HG03460 (cell line): ENCODE measurements at regions not wholly inside any gene's neighbourhood (a gene's known extent, or its start where the extent isn't known, plus 50 kb on each side); places are given as distances from the start of the nearest gene placed in this dataset.

ENCODE experiments used
- ATAC-seq: cut with Tn5 transposase; IDR thresholded peaks from one replicate; pipeline ENCODE4 v1.9.1; 2021; ENCODE audit not compliant: unreplicated experiment

DNA sequence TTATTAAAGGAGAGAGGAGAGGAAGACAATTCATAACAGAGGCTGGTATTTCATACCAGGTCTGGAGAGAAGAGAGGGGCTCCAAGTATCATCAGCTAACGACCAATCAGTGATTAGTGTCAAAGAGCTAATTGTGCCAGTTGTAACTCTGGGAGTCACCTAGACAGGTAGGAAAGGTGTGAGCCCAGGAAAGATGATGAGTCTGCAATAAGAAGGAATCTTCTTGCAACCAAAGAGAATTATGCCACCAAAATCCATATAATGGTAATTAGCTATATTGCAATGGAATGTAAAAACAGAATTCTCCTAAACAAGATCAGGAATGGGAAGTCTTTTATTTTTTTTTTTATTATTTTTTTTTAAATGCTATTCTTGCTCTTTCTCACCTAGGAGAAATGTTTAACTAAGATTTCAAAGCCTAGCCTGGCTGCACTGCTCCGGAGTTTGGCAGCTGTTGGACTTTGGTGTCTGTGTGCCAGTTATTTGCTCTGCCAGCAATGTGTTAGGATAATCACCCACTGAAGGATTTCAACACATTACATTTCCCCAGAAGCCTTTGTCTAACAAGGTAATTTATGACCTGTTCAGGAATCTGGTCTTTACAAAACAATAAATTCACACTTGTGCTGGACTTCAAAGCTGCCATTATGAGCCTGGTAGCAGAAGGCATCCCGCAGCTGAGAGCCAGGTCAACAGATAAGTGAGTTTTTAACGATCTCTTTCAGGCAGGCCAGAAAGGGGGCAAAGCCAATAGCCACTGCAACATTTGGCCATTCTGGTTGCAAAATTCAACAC lies 89.4 kb downstream of the FOXB1 start:
- no peak for ATAC-seq

DNA sequence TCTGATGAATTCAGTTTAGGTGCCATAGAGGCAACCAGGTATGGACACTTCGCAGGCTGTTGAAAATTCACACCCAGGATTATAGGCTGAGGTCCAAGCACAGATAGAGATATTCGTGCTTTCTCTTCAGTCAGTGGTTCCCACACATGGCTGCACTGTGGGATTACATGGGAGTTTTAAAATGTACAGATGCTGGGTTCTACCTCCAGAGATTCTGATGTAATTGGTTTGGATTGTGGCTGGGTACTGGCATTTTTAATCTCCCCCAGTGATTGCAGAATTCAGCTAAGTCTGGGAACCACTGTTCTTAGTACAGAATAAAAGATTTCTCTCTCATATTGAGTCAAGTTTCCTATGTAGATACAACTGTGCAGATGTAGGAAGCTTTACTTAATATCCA lies 91.6 kb downstream of the FOXB1 start:
- ATAC-seq, result no peak

DNA sequence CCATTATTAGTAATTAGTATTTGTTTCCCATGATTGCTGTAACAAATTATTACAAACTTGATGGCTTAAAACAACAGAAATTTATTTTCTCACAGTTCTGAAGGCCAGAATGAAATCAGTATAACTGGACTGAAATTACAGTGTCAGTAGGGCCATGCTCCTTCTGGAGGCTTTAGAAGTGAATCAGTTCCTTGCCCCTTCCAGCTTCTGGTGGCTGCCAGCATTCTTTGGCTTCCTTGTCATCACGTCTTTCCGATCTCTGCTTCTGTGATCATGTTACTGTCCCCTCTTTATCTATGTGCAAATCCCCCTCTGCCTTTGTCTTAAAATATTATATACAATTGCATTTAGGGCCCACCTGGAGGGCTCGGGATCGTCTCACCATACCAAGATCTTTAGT lies 92.0 kb downstream of the FOXB1 start:
- ATAC-seq, result no peak

DNA sequence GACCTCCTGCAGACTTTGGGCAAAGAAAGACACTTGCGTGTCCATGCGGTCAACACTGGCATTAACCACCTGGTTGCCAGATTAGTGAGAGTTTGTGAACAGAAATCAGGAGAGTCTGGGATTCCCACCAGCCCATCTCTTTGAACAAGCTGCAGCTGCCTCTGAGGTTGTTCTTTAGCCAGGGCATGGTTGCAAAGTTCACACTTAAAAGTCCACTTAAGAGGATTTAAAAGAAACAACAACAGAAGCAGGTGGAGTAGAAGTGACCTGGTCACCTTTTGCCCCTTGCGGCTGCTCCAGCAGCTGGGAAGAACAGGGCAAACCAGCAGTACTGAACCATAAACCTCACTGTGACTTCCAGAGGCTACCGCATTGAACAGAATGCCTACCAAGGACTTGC lies 97.3 kb downstream of the FOXB1 start:
- no peak for ATAC-seq

DNA sequence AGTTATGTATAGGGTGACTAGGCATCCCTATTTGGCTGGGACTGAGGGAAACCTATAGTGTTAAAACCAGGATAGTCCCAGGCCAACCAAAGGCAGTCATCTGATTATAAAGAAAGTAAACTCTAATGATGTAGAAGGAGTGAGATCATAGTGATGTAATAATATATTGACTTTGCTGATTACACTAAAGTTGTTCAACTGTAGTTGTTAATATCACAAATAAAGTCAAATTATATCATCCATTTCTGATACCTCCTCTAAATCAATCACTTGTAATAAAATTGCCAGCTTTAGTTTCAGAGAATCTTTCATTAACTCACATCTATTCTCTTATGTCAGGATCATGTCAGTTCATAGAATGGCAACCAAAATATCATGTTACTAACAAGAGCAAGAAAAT lies 98.6 kb downstream of the FOXB1 start:
- no peak for ATAC-seq

DNA sequence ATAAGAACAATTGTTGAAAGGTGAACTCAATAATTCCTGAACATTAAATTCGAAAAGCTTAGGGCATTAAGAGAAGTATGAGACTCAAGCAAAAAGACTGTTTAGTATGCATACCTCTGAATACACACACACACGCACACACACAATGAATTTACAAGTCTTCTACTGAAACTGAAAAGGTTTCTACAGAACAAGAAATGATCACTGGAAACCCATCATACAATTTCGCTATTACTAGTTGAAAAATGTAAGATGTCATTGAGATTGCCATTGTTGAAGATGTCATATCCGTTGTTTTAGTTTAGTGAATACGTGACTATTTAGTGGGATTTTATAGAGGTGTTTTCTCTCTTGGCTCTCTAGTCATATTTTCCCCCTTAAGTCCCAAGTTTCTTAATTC lies 106.8 kb downstream of the FOXB1 start:
- no peak for ATAC-seq

DNA sequence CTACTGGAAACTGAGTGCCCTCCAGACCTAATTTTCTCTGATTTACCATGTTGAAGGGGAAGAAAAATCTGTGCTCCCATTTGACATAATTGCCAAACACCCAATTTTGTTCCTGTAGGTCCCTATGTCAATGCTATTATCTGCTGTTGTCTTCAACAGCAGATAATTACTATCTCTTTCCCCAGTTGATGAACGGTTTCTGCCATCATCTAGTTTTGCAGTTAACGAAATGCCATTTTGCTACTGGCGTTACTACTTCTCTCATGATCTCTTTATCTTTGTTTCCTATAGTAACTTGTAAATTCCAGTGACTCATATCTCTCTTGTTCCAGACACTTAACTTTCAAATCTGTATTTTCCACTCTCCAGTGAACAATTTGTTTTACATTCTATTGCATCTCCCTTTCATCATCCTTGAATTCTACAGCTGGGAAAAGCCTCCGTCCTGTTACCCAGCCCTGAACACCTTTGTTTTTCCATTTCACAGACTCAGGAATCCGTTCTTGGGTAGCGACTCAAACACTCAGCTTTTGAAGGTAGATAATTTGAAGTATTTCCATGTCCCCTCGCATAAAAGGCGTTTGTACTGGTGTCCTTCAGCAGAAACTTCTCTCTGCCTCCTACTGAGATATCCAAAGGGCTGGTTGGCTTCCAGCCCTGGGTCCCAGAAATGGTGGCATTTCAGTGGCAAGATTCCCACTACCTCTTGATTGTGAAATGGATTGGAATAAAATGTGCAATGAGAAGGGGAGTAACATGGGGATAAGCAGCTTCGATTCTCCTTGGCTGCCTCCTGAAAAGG lies 111.7 kb downstream of the FOXB1 start:
- ATAC-seq, result no peak

DNA sequence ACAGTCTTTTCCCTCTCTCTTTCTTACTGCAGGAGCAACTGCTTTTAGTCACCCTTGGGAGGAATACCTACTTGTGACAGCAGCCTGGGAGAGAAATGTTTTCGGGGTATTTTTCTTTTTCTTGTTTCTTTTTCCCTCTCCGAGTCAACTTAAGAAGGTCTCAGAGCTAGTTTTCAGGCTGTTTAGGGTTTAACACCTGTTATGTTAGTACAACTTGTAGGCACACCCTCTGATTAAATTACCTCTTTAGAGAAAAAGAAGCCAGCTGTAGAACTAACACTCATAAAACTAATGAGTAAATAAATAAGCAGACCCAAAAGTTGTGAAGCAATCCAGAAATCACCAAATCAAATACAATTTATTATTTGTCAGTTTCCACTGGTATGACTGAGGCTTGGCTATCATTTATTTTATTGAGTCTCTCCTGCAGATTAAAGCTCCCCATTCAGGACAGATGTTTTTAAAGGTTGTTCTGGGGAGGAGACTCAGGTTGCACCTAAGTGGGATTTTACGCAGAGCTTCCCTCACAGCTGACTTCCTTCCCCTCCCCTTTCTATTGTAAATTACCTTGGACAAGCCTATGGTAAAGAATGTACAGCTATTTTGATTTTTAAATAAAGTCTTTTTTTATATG lies 112.5 kb downstream of the FOXB1 start:
- ATAC-seq, result no peak

DNA sequence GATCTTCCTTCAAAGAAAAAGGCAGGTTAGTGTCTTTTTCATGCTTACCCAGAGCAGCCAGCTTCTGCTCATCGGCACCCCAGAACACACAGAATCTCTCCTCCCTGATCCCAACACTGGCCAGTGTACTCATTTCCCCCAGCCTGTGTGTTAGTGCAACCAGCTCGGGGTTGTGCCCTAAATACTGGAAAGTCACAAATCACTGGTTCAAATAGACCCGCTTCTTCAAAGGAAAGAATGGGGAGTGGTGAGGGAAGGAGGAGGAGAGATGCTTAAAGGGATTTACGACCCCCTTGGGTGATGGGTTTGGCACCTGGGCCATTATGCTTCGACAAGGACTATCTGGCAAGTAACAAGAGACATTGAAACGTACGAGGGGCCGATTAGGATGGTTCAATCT lies 114.0 kb downstream of the FOXB1 start:
- no peak for ATAC-seq

DNA sequence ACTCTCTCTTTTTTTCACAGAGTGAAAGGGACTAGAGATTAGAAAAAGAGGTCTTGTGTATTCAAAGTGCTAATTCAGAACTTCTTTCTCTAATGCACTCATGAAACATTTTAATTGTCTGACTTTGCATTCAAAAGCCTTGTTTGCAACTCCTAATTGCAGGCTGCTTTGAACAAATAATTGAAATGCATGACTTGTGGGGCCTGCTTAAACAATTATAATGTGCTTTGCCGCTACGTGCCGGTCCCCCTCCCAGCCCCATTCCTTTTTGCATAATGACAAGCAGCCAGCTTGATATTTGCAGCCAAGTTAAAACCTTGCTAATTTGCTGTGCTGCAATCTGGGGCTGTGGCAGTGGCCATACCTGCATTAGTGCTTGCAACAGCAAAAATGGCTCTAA lies 114.5 kb downstream of the FOXB1 start:
- ATAC-seq, result no peak

DNA sequence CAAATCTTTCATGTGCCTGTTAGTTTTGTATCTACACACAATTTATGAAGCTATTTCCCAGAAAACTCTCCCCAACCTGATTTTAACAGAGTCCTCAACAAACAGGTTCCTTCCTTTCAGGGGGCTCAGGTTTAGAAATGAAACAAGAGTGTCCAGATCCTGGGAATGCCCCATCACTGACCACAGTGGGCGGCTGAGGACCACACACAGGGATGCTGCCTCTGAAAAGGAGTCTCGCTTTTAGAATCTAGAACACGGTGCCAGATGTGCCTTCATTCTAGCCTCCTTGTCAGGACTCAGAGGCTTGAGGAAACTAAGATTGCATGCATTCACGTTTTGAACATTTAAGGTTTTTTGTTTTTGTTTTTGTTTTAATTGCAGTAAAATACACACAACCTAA lies 115.0 kb downstream of the FOXB1 start:
- ATAC-seq, result no peak

DNA sequence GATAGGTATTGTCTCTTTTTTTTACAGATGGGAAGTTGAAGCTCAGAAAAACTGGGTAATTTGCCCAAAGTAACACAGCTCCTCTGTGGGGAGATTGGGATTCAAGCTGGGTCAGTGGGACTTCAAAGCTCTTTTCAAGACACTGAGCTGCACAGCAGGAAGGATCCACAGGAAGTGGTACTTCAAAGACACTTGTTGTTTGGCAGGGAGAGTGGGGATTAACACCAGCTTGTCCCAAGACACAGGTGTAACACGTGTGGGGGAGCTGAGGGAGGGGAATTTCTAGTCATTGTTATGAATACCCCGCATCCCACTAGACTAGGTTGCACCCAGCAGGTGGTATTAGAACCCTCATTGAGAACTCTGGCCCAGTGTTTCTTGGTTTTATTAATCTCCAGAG lies 116.0 kb downstream of the FOXB1 start:
- ATAC-seq, result no peak

DNA sequence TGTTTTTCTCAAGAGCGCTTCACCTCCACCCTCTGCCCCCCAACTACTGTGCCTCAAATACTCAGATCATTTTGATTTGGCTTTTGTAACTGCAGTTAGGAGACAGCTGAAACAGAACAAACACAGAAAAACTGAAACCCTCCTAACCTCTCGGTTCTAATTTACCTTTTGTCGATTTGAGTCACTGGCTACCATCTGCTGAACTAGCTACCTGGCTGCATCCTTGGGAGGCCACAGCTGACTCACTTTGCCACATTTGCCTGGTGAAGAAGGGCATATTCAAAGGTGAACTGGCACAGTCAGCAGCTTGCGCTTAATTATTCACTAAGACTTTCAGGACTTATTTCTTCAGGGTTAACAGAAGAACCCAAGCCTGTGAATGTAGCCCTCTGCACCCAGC lies 117.7 kb downstream of the FOXB1 start:
- no peak for ATAC-seq

DNA sequence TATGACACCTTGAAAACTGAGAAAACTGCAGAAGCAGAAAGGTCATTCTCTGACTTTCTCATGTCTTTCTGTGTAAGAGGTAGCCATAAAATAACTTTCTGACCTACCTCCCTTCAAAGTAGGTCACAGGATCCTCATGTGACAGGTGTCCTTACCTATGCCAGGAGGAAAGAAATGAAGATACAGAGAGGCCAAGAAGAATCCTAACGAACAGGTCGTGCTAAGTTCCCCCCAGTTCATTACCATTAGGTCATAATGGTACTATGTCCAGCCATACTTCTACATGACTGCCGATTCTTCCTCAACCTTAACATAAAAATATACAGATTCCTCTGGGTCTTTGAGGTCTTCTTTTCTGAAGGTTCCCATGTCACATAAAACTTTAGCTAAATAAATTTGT lies 118.6 kb downstream of the FOXB1 start:
- no peak for ATAC-seq

DNA sequence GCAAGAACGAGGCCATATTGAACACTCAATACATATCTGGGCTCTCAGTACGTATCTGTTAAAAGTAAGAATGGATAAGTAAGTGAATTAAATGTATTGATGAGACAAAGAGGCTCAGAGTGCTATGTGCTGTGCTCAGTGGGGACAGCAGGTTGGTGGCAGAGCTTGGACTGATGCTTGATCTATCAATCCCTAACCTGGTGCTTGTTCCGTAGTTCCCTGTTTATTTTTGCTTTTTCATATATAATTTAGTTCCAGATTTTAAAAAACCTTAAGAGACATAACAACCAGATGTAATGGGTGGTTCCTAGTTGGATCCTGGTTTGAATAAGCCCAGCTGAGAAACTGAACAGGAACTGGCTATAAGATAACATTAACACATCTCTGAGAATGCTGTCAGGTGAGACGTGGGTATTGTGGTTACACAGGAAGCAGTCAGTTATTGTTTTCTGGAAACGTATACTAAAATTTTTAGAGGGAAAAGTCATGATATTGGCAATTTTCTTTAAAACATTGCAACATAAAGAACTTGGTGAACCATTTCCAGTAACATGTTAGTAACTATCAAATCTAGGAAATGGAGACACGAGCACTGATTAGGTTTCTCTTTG lies 120.5 kb downstream of the FOXB1 start:
- ATAC-seq, result no peak

DNA sequence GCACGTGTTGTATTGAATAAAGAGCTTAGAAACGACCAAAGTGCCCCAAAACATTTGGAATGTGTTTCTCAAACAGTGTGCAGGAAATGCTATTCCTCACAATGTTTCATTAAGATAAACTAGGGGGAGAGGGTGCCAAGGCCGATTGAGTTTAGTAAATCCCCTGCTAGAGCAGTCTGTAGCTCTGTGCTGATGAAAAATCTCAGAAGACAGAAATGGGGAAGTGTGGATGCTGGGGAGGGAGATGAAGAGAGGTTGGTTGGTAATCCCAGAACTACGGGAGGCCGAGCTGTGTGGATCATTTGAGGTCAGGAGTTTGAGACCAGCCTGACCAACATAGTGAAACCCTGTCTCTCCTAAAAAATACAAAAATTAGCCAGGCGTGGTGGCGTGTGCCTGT lies 121.2 kb downstream of the FOXB1 start:
- ATAC-seq, result no peak

DNA sequence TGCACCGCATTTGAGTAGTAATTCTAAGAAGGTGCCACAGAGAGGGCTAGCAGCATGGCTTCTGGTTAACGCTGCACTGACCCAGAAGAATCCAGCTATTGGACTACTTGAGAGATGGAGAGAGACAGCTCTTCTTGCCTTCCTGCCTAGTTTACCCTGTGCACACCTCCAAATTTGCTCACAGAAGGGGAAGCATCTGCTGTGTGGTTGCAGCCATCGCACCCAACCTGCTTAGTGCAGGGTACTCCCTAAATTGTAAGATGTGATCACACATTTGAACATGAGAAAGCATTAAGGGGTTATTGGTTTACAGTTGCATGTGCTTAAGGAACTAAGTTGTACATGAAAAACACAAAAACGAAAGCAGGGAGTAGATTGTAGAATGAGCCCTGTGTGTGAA lies 122.1 kb downstream of the FOXB1 start:
- ATAC-seq, result no peak

DNA sequence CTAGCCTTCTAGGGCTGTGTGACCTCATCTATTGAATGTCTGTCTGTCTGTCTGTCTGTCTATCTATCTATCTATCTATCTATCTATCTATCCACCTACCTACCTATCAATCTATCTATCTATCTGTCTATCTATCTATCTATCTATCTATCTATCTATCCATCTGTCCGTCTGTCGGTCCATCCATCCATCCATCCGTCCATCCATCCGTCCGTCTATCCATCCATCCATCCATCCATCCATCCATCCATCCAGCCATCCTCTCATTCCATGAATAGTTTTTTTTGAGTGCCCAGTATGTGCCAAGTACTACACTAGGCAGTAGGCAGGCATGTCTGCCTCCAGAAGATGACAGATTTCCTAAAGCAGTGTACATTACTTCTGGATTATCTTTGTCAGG lies 122.5 kb downstream of the FOXB1 start:
- no peak for ATAC-seq

DNA sequence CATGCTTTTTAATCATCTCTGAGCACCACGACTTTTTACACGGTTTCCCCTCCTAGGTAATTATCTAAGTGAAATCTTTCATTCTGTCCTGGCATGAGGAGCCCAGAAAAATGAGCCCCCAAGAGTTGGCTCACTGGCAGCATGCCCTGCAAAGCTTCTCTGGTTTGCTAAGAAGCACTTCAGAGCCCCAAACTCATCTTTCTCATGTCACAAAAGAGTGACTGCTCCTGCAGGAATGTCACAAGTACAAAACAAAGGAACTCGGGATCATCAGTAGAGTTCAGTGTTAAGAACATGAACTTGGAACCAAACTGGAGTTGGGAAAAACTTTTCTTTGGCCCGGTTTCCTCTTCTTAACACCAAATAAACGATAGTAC lies 123.9 kb downstream of the FOXB1 start:
- ATAC-seq, result no peak

DNA sequence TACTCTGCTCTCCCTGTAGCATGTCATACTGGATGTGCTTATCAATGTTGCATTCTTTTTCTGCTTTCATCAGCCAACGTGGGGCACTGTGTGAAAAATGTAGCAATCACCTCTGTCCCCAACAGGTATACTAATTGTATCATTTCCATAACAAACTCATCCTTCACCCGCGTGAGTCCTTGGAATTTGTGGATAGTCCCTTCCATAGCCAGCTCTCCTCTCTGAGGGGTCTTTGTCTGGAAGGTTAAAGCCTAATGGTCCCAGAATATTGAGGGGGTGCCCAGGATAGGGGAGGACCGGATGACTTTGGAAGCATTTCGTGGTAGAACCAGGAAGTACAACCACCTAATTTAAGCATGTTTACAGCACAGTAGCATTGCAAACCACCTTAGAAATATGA lies 124.6 kb downstream of the FOXB1 start:
- ATAC-seq, result no peak

DNA sequence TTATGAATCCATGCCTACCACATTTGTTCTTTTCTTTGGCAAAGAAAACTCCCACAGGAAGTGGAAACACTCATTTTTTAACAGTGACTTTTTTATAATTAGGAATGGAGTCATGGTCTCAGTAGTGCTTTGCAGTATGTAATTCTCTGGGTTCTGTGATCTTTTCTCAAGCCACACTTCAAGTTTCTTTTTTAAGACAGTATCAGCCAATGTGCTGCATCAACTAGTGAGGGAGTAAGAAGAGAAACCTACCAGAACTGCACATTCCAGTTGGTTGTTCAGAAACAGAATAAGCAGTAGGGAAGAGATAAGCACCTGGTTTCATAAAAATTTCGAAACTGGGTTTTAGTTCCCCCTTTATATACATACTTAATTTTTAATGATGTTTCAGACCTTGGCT lies 126.3 kb downstream of the FOXB1 start:
- ATAC-seq, result no peak

DNA sequence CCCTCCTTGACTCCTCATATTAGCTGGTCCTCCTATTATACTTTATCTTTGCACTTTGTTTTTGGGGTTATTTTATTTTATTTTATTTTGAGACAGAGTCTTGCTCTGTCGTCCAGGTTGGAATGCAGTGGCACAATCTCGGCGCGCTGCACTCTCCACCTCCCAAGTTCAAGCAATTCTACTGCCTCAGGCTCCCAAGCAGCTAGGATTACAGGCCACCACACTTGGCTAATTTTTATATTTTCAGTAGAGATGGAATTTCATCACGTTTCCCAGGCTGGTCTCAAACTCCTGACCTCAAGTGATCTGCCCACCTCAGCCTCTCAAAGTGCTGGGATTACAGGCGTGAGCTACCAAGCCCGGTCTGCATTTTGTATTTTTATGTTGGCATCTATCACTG lies 126.7 kb downstream of the FOXB1 start:
- no peak for ATAC-seq
